Hippocampal formation (tissue), 2 donors: ENCODE measurements at regions not wholly inside any gene's neighbourhood (a gene's known extent, or its start where the extent isn't known, plus 50 kb on each side); places are given as distances from the start of the nearest gene placed in this dataset.

Experiments used
- DNase-seq, 2 donors: peaks; one replicate each; lab custom pipeline; 2025; lab: John Stamatoyannopoulos, UW

DNA sequence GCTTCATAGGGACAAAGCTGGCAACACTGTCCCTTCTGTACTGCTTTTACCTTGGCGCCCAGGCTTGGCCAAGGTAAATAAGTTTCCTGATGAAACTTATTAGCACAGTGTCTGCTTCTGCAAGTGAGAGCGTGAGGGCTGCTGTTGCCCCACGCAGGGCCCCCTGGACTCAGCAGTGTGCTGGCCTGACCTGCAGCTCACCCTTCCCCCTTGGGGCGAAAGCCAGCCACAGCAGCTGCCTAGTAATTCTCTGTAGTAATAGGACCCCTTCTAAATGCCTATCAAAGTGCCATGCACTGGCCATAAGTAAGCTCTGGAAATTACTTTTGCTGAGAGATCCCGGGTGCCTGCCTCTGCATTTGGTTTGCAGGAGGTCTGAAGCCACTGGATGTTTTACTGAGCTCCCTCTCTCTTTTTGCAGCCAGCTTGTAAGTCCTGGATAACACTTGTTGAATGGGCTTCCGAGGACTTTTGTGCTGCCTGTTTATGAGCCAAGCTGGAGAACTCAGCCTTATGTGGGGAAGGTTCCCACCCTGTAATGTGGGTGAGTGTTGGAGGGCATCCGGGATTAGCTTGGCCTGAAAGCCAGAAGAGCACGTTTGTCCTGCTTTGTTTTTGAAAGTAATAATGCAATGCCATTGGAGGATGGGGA is 293.9 kb downstream of the C7orf25 start:
- DNase-seq = no peak

DNA sequence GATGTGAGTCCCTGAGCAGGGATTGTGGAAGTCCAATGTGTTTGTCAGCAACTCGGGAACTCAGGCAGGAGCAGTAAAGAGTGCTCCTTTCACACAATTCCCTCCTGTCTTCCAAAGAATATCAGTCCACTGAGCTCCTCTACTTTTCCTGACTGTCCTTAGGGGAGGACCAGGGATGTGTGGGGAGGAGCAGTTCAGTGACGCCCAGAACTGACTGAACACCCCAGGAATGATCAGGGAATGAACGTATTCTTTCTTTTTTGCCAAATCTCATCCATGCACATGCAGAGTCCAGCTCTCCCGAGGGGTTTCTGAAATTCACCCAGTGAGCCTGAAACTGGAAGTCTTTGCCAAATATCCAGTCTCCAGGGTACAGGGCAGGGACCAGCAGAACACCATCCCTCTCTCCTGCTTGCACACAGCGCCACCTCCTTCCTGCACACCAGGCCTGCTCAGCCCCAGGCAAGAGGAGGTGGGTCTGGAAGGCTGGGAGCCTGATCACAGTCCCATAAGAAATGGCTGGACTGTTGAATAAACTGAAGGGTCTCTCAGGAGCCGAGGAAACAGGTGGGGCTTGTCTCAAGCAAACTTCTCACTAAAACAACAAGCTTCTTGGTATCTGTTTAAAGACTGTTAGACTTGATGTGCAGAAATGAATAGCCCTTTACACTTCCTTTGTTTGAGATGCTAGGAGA is 294.7 kb downstream of the C7orf25 start:
- no peak for DNase-seq

DNA sequence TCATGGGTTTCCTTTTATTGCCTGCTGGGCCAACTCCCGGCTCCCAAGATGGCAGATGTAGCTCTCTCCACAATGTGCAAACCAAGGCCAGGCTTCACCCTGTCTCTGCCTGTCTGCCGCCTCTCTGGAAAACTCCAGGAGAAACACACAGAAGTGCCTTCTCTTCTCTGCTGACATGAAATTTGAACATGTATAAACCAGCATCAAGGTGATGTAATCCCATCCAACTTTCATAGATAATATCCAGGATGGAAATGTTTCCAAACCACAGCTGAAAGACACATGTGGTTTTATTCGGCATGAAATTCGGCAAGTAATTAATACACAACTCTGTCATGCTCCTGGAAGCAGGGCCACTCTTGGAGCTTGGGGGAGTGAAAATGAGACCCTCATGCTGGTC is 297.2 kb downstream of the C7orf25 start:
- no peak for DNase-seq

DNA sequence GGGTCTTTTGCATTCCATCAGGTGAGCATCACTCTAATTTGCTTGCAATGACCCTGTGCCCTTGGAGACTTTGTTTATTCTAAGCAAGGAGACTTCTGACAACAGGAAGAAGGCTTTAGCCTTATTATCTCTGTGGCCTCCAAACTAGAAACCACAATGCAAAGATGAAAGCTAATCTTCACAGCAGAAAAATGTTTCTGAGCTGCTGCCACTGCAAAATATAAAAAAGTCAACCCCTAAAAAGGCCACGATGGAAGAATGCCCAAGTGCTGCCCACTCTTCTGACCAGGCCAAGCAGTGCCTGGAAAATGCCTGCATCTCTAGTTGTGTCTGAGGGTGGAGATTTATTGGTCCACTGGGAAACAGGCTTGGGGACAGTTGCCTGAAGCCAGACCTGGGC is 299.9 kb downstream of the C7orf25 start:
- no peak for DNase-seq

DNA sequence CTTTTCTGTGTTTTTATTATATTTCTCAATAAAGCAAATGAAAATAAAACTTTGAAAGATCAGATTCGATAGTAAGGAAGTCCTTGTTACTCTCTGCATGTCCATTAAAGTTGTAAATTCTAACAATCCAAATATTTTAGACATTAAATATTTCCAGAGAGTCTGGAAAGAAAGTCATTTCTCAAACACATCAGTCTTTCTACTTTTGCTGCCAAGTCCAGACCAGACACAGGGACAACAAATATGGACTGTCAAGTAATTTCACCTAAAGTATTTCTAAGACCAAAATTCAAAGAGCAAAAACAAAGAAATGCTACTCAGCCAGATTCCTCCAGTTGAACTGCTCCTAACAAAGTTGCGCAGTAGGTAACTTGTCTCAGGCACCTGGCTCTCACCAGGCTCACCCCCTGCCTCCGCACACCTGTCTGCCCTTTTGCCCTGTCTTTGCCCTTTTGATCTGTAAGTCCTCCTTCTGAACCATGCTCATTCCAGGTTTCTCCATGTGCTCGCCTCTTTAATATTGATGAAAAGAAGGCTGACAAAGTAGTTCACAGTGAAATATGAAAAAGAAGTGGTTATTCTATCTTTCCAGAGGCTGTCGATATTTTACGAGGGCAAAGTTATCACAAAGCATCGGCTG is 300.5 kb downstream of the C7orf25 start:
- DNase-seq = no peak

DNA sequence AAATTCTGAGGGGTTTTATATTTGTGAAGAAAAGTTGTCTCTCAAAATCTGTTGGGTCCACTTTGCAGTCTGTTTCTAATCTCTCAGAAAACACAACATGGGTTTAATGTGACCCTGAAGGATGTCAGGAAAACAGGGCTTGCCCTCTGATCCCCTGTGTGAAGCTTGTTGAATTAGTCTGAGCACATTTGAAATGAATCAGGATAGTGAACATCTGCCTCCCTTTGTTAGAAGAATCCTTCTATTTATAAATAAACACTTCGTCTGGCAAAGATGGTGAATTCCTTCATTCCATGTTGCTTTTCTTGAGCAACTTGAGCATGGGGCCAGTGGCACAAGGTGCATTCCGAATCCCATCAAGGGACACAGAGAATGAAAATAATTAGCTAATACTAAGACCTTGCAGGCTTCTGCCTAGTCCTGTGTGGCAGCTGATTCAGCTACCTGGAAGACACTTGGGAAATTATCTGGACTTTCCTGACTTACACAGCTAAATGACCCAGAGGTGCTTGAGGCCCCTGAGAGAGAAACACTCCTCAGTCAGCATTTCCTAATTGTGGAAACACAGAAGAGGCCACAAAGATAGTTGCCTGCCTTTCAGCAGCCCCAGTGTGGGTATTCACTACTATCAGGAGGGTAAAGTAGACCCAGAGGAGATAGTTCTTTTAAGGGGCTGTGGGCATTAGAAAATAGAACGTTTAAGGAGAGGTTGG is 305.5 kb downstream of the C7orf25 start:
- no peak for DNase-seq

DNA sequence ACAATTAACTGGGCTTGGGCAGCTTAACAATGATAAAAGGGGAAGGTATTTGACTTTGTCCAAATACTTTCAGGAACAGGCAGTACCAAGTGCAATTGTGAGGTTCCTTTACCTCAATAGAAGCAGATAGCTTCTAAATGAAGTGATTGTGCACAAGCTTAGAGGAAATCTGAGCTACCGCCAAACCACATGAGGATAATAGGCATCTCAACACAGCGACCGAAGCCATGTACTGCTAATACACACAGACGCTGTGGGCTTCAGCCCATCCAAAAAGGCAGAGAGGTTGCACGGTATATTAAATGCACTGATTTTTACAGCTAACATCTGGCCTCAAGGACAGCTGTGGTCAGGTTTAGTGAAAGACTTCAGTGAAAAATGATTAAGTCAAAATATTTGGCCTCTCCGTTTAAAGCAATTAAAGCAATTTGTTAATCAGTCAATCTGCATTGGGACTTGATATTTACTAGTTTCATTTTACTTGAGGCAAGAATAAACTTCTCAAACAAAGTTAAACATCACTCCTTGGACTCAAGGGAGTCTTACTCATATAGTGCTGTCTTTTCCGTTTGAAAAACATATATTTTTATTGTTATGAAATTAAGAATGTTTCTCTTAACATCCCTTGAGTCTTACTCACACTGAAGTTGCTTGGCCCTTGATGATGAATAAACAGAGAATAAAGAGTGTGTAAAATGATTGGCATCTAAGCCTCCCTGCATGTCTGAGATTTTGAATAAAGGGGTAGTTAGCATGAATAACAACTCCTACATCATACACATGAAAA is 306.3 kb downstream of the C7orf25 start:
- no peak for DNase-seq

DNA sequence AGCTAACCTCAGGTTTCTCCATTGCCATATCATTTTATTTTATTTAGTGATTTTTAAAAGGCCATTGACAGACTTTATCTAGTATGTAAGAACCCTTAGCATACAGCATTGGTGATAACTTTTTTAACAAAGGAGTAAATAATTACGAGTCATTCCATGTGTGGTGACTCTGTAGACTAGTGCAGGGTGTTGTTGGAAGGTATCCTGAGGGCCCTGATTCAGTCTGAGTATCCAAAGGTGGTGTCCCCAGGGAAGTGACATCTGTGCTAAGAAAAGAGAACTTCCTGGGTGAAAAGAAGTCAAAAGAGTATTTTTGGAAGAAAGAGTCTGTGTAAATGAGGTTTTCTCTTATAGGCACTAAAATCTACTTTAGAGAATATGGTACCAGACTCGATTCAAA is 308.4 kb downstream of the C7orf25 start:
- no peak for DNase-seq

DNA sequence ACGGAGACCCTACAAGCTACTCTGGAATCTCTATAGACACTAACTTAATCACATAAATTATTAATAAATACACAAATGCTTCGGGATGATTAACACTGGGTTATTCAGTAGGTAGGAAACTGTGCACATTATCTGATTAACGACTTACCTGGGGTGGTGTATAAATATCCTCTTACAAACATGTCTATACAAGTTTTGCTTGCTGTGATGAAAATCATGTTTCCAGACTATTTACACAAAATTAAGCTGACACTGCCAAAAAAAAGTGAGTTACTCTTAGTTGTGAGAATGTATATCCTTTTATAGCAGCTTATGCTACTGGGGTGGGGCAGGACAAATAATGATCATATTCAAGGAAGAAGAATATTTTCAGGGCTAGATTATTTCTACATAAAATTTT is 314.6 kb downstream of the C7orf25 start:
- DNase-seq = no peak

DNA sequence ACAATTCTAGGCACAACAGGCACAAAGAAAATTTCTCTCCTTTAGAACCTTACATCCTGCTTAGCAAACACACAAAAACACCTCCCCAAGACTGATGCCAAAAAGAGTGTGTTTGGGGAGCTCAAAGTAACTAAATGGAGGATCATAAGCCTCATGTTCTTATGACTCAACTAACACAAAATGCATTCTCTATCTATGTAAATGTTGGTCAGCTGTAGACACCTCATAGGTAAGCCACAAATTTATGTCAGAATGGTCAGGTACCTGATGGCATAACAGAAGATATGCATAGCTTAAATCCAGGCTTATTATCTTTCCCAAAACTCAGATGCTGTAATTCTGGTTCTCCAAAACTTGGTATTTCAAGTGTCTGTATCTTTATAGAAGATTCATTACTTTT is 315.1 kb downstream of the C7orf25 start:
- no peak for DNase-seq

DNA sequence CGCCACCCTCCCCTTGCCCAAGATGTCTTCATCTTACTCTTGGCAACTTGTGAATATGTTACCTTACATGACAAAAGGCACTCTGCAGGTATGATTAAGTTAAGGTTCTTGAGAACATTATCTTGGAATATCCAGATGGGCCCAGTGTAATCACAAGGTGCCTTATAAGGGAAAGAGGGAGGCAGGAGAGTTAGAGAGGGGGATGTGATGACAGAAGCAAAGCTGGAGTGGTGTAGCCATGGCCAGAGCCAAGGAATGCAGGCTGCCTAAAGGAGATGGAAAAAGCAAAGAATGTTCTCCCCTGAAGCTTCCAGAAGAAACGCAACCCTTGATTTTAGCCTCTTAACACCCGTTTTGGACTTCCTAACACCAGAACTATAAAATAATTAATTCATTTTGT is 318.0 kb downstream of the C7orf25 start:
- DNase-seq = no peak

DNA sequence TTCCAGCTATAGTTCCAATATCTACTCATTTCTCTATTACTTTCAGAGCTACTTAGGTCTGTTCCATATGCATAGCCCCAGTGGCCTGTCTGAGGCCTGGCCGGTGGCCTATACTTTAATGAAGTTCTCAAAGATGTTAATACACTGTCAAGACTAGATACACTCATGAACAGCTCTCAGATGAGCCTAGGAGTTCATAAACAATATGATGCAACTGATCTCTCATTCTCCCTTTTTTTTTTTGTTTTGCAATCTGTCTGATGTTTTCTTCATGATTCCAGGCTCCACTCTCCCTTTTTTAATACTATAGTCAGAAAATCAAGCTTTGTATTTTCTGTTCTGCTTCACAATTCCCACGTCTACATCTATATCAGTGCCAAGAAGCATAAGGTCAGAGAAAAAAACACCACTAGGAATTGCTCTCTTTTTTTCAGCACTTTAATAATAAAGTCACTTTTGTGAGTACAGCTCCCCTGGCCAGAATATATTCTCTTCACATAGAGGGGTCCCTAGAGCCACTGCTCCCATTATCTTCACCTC is 321.0 kb downstream of the C7orf25 start:
- DNase-seq = no peak

DNA sequence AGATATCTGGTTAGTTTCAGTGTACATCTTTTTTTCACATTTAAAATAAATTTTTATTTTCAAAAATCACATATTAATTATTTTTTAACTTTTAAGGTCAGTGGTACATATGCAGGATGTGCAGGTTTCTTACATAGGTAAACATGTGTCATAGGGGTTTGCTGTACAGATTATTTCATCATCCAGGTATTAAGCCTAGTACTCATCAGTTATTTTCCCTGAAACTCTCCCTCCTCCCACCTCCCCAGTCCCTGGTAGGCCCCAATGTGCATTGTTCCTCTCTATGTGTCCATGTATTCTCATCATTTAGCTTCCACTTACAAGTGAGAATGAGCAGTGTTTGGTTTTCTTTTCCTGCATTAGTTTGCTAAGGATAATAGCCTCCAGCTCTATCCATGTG is 323.0 kb downstream of the C7orf25 start:
- DNase-seq = no peak

DNA sequence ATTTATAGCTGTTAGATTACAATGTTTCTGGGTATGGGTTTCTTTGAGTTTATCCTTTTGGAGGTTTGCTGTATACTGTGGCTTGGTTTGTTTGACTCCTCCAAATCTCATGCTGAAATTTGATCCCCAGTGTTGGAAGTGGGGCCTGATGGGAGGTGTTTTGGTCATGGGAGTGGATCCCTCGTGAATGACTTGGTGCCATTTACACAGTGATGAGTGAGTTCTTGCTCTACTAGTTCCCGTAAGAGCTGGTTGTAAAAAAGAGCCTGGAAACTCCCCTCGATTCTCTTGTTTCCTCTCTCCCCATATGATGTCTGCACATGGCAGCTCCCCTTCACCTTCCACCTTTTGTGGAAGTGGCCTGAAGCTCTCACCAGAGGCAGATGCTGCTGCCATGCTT is 324.1 kb downstream of the C7orf25 start:
- no peak for DNase-seq

DNA sequence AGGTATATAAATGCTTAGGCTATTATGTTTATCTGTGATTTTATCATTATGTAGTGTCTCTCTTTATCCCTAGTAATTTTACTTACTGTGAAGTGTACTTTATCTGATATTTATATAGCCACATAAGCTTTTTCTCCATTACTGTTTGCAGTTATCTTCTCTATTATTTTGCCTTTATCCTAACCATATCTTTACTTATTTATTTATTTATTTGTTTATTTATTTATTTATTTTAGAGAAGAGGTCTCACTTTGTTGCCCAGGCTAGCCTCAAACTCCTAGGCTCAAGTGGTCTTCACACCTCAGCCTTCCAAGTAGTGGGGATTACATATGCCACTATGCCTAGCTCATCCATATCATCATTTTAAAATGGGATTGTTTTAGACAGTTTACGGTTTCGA is 331.8 kb downstream of the C7orf25 start:
- DNase-seq = no peak

DNA sequence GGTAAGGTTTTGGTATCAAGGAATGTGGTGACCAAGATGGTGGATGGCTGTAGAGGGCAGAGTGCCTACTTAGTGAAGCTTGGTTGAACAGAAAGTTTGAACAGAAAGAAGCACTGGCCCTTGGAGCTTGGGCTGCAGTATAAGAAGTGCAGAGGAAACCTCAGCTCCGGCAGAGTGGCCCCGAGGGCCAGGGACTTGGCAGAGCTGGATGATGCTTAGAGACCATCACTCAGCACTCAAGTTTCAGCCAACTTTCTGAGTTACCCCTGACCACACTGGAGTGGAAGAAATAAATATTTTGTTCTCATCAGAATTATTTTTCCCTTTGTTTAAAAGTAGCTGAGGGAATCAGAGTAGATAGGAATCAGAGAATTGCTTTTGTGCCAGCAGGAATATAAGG is 336.7 kb downstream of the C7orf25 start:
- DNase-seq = no peak

DNA sequence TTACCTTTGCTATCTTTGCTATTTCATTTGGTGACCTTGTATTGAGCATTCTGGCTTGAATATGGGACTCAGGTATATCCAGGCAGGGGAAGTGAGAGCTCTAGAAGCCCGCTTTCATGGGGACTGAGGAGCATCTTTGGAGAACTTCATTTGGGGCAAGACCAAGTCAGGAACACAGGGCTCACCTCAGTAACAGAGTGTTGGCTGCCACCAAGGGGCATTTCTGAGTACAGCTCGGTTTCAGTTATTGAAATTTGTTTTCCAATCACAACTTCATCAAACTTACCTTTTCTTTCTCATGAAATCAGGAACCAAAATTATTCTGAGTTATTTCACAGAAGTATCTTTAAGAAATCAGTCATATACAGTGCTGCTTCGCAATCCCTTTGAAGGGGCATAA is 337.2 kb downstream of the C7orf25 start:
- no peak for DNase-seq

DNA sequence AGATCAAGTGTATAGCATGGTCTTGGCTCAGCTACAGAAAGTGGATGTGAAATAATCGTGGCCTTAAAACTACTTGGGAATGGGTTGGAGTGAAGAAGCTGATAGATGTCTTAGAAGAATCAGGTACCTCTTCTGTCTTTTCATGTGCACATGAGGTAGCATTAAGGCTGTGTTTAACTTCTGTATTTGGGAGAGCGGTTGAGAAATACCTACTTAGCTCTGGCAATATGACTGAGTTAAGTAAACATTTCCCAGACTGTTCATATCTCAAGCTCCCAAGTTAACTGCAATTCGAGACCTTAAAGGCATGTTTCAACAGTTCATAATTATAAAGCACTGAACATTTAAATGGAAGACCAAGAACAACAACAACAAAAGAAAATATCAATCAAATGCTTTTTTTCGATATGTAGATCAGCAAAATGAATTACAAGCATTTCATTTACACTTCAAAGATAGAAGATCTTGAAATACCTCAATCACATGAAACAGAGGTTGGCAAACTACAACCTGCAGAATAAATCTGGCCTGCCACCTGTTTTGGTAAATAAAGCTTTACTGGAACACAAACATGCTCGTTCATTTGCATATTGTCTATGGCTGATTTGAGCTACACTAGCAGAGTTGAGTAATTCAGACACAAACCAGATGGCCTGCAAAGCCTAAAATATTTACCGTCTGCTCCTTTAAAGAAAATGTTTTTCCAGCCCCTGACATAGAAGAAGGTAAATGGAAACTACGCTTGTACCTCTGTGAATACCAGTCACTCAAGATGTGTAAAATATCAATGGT is 337.1 kb upstream of the GLI3 start:
- no peak for DNase-seq

DNA sequence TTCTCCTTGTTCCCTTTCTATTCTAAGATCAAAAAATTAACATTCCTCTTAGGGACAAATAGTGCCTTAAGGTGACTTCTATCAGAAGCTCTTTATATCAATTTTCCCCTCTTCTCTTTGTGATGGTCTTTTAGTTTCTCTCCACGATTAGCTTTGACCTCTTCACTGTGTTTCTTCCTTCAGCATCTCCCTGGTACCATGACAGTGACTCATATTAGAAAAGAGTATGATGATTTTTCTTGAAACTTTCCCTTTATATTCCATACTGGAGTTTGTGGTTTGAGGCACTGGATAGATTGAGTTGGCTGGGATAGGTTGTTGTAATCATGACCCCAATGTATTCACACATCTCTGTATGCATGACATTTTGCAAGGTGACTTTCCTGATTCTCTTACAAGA is 335.6 kb upstream of the GLI3 start:
- DNase-seq = no peak

DNA sequence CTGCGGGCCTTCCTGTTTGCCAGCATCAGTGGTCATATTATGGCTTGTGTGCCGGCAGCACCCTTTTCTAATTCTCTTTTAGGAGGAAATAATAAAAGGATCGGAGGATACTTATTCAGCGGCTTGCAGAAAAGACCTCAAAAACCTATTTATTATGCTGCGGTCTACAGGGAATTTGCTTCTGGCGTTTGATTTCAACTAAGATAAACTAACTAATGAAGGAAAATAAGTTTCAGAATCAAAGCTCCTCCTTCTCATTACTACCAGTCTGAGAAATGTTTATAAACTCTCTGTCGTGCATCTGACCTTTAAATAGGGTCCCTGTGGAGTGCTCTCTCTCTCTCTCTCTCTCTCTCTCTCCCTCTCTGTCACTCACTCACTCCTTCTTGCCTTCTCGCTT is 335.0 kb upstream of the GLI3 start:
- DNase-seq = no peak

DNA sequence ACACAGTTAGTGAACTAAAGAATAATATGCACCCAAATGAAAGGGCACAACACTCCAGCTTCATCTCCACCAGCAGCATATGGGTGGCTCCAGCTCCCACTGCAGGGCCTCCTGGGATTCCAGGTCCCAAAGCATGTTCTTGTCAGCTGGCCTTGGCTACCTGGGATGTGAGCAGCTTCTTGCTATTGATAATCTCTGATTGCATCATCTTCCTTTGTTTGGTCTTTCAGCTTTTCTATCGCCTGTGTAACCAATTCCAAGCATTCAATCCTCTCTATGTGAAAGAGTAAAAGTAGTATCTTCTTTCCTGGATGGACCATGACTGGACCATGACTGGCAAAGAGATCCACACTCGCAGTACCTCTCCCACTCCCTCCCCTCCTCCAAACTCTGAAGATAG is 333.9 kb upstream of the GLI3 start:
- no peak for DNase-seq
